A673 (cell line): ENCODE measurements at regions not wholly inside any gene's neighbourhood (a gene's known extent, or its start where the extent isn't known, plus 50 kb on each side); places are given as distances from the start of the nearest gene placed in this dataset.

Experiments used
- EZH2 ChIP-seq: fragments of 200-600 bp; sonication (generic); IDR thresholded peaks from 2 replicates; pipeline ENCODE4 v1.6.1; 2017; ENCODE audit warnings: borderline replicate concordance, low read depth, mild to moderate bottlenecking, mixed read lengths, antibody characterized with exemption, low read length; ENCODE audit not compliant: poor library complexity, severe bottlenecking
- TF ChIP-seq, protein P1 (sequence below): fragments of 300-800, 200-600 bp; sonication (generic); conservative IDR thresholded peaks from 2 replicates; pipeline ENCODE4 v1.5.1; 2017; ENCODE audit warnings: low read depth, mild to moderate bottlenecking, antibody characterized with exemption, low read length, moderate library complexity, mixed read lengths

DNA sequence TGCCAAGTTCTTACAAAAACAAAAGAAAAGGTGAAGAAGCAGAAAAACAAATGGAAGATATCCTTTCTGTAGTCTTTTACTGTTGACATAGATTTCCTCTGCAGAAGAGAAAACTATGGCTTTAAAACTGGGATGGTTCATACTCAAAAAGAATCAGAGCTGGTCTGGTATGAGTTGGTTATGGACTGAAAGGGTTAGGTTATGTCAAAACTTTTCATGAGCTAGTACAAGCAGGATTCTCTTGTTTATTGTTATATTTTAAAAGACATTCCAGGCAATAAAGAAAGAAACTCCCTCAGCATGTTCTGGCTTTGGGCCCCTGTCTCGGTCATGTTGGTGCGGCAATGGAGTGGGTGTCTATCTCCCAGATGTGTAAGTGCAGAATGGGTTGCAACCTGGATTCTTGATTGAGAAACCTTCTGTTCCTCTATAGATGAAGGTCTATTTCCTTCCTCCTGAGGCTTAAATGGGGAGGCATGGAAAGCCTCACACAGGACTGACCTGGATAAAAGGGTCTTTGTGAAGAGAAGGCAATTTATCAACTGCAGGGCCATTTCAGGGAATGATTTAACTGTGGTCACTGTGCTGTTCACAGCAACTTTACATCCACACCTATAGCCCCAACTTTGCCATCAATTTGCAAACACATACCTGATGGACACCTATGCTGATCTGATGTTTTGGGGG lies 209.6 kb upstream of the TNC start:
- TF ChIP-seq, protein P1, sequence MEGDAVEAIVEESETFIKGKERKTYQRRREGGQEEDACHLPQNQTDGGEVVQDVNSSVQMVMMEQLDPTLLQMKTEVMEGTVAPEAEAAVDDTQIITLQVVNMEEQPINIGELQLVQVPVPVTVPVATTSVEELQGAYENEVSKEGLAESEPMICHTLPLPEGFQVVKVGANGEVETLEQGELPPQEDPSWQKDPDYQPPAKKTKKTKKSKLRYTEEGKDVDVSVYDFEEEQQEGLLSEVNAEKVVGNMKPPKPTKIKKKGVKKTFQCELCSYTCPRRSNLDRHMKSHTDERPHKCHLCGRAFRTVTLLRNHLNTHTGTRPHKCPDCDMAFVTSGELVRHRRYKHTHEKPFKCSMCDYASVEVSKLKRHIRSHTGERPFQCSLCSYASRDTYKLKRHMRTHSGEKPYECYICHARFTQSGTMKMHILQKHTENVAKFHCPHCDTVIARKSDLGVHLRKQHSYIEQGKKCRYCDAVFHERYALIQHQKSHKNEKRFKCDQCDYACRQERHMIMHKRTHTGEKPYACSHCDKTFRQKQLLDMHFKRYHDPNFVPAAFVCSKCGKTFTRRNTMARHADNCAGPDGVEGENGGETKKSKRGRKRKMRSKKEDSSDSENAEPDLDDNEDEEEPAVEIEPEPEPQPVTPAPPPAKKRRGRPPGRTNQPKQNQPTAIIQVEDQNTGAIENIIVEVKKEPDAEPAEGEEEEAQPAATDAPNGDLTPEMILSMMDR, result no peak
- no peak for TF ChIP-seq EZH2
